ENCODE measurements at regions not wholly inside any gene's neighbourhood (a gene's known extent, or its start where the extent isn't known, plus 50 kb on each side); places are given as distances from the start of the nearest gene placed in this dataset.

DNA sequence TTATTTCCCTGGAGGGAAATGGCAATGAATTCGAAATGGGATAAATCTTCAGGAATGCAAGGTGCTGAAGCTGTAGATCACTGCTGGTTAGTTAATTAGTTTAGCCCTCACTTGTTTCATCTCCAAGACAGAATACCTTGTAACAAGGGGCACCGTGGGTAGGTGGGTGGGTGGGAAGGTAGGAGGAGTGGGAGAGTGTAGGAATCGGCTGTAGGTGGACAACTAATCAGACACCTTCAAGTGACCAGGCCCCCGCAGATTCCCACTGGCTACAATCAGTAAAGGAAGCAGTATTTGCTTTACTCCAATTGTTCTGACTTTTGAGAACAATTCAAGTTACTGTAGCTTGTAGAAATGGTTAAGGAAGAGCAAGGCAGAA, 293.7 kb downstream of the TLE1 start (continued):
- TF ChIP-seq, protein P1, sequence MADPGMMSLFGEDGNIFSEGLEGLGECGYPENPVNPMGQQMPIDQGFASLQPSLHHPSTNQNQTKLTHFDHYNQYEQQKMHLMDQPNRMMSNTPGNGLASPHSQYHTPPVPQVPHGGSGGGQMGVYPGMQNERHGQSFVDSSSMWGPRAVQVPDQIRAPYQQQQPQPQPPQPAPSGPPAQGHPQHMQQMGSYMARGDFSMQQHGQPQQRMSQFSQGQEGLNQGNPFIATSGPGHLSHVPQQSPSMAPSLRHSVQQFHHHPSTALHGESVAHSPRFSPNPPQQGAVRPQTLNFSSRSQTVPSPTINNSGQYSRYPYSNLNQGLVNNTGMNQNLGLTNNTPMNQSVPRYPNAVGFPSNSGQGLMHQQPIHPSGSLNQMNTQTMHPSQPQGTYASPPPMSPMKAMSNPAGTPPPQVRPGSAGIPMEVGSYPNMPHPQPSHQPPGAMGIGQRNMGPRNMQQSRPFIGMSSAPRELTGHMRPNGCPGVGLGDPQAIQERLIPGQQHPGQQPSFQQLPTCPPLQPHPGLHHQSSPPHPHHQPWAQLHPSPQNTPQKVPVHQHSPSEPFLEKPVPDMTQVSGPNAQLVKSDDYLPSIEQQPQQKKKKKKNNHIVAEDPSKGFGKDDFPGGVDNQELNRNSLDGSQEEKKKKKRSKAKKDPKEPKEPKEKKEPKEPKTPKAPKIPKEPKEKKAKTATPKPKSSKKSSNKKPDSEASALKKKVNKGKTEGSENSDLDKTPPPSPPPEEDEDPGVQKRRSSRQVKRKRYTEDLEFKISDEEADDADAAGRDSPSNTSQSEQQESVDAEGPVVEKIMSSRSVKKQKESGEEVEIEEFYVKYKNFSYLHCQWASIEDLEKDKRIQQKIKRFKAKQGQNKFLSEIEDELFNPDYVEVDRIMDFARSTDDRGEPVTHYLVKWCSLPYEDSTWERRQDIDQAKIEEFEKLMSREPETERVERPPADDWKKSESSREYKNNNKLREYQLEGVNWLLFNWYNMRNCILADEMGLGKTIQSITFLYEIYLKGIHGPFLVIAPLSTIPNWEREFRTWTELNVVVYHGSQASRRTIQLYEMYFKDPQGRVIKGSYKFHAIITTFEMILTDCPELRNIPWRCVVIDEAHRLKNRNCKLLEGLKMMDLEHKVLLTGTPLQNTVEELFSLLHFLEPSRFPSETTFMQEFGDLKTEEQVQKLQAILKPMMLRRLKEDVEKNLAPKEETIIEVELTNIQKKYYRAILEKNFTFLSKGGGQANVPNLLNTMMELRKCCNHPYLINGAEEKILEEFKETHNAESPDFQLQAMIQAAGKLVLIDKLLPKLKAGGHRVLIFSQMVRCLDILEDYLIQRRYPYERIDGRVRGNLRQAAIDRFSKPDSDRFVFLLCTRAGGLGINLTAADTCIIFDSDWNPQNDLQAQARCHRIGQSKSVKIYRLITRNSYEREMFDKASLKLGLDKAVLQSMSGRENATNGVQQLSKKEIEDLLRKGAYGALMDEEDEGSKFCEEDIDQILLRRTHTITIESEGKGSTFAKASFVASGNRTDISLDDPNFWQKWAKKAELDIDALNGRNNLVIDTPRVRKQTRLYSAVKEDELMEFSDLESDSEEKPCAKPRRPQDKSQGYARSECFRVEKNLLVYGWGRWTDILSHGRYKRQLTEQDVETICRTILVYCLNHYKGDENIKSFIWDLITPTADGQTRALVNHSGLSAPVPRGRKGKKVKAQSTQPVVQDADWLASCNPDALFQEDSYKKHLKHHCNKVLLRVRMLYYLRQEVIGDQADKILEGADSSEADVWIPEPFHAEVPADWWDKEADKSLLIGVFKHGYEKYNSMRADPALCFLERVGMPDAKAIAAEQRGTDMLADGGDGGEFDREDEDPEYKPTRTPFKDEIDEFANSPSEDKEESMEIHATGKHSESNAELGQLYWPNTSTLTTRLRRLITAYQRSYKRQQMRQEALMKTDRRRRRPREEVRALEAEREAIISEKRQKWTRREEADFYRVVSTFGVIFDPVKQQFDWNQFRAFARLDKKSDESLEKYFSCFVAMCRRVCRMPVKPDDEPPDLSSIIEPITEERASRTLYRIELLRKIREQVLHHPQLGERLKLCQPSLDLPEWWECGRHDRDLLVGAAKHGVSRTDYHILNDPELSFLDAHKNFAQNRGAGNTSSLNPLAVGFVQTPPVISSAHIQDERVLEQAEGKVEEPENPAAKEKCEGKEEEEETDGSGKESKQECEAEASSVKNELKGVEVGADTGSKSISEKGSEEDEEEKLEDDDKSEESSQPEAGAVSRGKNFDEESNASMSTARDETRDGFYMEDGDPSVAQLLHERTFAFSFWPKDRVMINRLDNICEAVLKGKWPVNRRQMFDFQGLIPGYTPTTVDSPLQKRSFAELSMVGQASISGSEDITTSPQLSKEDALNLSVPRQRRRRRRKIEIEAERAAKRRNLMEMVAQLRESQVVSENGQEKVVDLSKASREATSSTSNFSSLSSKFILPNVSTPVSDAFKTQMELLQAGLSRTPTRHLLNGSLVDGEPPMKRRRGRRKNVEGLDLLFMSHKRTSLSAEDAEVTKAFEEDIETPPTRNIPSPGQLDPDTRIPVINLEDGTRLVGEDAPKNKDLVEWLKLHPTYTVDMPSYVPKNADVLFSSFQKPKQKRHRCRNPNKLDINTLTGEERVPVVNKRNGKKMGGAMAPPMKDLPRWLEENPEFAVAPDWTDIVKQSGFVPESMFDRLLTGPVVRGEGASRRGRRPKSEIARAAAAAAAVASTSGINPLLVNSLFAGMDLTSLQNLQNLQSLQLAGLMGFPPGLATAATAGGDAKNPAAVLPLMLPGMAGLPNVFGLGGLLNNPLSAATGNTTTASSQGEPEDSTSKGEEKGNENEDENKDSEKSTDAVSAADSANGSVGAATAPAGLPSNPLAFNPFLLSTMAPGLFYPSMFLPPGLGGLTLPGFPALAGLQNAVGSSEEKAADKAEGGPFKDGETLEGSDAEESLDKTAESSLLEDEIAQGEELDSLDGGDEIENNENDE (IDR thresholded peaks at IDR 0.05; ENCODE audit: insufficient replicate concordance, low read length) = no peak
- TF ChIP-seq, protein P2, sequence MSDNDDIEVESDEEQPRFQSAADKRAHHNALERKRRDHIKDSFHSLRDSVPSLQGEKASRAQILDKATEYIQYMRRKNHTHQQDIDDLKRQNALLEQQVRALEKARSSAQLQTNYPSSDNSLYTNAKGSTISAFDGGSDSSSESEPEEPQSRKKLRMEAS (IDR thresholded peaks at IDR 0.05) = no peak
- TF ChIP-seq, protein P3, sequence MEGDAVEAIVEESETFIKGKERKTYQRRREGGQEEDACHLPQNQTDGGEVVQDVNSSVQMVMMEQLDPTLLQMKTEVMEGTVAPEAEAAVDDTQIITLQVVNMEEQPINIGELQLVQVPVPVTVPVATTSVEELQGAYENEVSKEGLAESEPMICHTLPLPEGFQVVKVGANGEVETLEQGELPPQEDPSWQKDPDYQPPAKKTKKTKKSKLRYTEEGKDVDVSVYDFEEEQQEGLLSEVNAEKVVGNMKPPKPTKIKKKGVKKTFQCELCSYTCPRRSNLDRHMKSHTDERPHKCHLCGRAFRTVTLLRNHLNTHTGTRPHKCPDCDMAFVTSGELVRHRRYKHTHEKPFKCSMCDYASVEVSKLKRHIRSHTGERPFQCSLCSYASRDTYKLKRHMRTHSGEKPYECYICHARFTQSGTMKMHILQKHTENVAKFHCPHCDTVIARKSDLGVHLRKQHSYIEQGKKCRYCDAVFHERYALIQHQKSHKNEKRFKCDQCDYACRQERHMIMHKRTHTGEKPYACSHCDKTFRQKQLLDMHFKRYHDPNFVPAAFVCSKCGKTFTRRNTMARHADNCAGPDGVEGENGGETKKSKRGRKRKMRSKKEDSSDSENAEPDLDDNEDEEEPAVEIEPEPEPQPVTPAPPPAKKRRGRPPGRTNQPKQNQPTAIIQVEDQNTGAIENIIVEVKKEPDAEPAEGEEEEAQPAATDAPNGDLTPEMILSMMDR (IDR thresholded peaks at IDR 0.05; ENCODE audit: control extremely low read depth in 1 of 3, insufficient read depth in 1 of 3, low read depth in 1 of 3, low read length in 3 of 3) = no peak
- TF ChIP-seq SAP30 (IDR thresholded peaks at IDR 0.05; ENCODE audit: insufficient read depth, insufficient replicate concordance, low read length) (no peak), HDAC6 (IDR thresholded peaks at IDR 0.05; ENCODE audit: low read depth, low read length) (no peak), EGR1 (IDR thresholded peaks at IDR 0.05; ENCODE audit: borderline replicate concordance, low read depth, low read length) (no peak)
